ENCODE measurements at regions not wholly inside any gene's neighbourhood (a gene's known extent, or its start where the extent isn't known, plus 50 kb on each side); places are given as distances from the start of the nearest gene placed in this dataset.
"Not testable (repeated sequence)": the region's sequence is repeated elsewhere in the genome, so short reads cannot be mapped to it uniquely, and the experiment has no call there.

DNA sequence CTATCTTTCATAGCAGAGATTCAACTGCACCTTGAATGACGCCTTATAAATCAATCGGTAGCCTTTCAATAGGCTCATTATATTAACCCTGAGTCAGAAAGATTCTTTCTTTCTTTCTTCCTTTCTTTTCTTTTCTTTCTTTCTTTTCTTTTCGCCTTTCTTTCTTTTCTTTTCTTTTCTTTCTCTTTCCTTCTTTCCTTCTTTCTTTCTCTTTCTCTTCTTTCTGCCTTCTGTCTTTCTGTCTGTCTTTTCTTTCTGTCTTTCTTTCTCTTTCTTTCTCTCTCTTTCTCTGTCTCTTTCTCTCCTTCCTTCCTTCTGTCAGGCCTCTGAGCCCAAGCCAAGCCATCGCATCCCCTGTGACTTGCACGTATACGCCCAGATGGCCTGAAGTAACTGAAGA is 86.0 kb upstream of the CLINT1 start:
- DNase-seq (ENCODE audit: low spot score), result no peak
- peaks cover 0 to 4% of the 10 kb centered on the region in 2 donors for H3K4me1 ChIP-seq (ENCODE audit: control insufficient read depth in 1 of 2, low read depth in 2 of 2)
- ATAC-seq (ENCODE audit: insufficient number of reproducible peaks, low FRiP score, low read depth), result no peak
- no peaks in the 10 kb centered on the region for H3K36me3 ChIP-seq
- TF ChIP-seq, protein P1, sequence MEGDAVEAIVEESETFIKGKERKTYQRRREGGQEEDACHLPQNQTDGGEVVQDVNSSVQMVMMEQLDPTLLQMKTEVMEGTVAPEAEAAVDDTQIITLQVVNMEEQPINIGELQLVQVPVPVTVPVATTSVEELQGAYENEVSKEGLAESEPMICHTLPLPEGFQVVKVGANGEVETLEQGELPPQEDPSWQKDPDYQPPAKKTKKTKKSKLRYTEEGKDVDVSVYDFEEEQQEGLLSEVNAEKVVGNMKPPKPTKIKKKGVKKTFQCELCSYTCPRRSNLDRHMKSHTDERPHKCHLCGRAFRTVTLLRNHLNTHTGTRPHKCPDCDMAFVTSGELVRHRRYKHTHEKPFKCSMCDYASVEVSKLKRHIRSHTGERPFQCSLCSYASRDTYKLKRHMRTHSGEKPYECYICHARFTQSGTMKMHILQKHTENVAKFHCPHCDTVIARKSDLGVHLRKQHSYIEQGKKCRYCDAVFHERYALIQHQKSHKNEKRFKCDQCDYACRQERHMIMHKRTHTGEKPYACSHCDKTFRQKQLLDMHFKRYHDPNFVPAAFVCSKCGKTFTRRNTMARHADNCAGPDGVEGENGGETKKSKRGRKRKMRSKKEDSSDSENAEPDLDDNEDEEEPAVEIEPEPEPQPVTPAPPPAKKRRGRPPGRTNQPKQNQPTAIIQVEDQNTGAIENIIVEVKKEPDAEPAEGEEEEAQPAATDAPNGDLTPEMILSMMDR (IDR thresholded peaks at IDR 0.05), result no peak
- H3K4me3 ChIP-seq, result no peak overlapping the region
- H3K9me3 ChIP-seq, result no peaks in the 10 kb centered on the region
- H3K27me3 ChIP-seq (replicated peaks; ENCODE audit: insufficient read depth), result no peaks in the 10 kb centered on the region
- H3K27ac ChIP-seq, result no peak overlapping the region

DNA sequence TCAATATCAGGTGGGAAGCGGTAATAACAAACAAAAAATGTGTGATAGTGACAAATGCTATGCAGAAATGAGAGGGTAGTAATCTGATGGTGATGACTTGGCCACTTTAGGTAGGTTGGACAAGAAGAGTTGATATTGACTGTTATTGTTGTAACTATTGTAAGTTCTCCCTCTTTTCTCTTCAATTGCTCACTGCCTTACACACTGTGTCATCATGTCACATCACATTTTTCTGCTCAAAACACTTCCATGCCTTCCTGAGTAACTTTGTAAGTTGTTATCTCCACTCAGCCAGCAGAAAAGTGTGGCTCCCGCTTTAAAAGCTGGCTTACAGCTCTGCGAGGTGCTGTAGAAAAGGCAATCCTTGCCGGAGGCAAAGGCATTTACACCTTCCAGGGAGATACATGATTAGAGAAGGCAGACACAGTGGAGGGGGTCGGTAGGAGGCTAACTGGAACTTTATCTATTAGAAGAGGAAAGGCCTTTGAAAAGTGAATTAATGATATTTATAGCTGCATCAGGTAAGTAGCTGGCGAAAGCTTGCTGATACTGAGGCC is 85.2 kb upstream of the CLINT1 start:
- no peaks in the 10 kb centered on the region for H3K36me3 ChIP-seq
- H3K27ac ChIP-seq, result no peak overlapping the region
- DNase-seq (ENCODE audit: low spot score) (no peak), ATAC-seq (ENCODE audit: insufficient number of reproducible peaks, low FRiP score, low read depth) (no peak)
- H3K27me3 ChIP-seq (replicated peaks; ENCODE audit: insufficient read depth), result no peaks in the 10 kb centered on the region
- H3K9me3 ChIP-seq, result no peaks in the 10 kb centered on the region
- H3K4me3 ChIP-seq, result no peak overlapping the region
- TF ChIP-seq, protein P1 (IDR thresholded peaks at IDR 0.05), result no peak
- H3K4me1 ChIP-seq (ENCODE audit: control insufficient read depth in 1 of 2, low read depth in 2 of 2), result peaks cover 0 to 2% of the 10 kb centered on the region in 2 donors

DNA sequence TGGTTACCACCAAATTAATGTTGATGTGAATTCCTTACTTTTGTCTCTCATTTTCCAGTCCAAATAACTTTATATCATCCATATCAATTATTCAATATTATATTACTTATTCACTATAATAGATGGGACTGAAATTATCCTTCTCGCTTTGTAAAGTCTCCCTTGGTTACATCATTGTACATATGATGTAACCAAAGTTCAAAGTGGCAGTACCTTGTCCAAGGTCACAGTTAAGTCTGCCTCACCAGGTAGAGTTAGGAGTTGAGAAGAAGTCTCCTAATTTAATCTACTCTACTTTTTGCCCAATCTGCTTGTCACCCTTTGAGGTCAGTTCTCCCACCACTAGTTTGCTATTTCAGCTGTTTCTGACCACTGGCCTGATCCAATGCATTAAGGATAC is 83.7 kb upstream of the CLINT1 start:
- Histone ChIP-seq H3K9me3 (no peaks in the 10 kb centered on the region), H3K4me1 (ENCODE audit: control insufficient read depth in 1 of 2, low read depth in 2 of 2) (no peaks in the 10 kb centered on the region), H3K27ac (no peak overlapping the region), H3K36me3 (no peaks in the 10 kb centered on the region), H3K27me3 (replicated peaks; ENCODE audit: insufficient read depth) (no peaks in the 10 kb centered on the region), H3K4me3 (no peak overlapping the region)
- ATAC-seq (ENCODE audit: insufficient number of reproducible peaks, low FRiP score, low read depth), result no peak
- no peak for DNase-seq (ENCODE audit: low spot score)
- TF ChIP-seq, protein P1 (IDR thresholded peaks at IDR 0.05), result no peak

- no peaks in the 10 kb centered on the region for H3K9me3 ChIP-seq
- DNase-seq (ENCODE audit: low spot score) (no peak), ATAC-seq (ENCODE audit: insufficient number of reproducible peaks, low FRiP score, low read depth) (no peak)
- no peaks in the 10 kb centered on the region for H3K4me1 ChIP-seq (ENCODE audit: control insufficient read depth in 1 of 2, low read depth in 2 of 2)
- H3K4me3 ChIP-seq, result no peak overlapping the region
- no peaks in the 10 kb centered on the region for H3K36me3 ChIP-seq
- TF ChIP-seq, protein P1 (IDR thresholded peaks at IDR 0.05), result no peak
- no peak overlapping the region for H3K27ac ChIP-seq
- no peaks in the 10 kb centered on the region for H3K27me3 ChIP-seq (replicated peaks; ENCODE audit: insufficient read depth)
These were observed 82.7 kb upstream of the CLINT1 start for GRCh38 chr5:157941616-157942015.

DNA sequence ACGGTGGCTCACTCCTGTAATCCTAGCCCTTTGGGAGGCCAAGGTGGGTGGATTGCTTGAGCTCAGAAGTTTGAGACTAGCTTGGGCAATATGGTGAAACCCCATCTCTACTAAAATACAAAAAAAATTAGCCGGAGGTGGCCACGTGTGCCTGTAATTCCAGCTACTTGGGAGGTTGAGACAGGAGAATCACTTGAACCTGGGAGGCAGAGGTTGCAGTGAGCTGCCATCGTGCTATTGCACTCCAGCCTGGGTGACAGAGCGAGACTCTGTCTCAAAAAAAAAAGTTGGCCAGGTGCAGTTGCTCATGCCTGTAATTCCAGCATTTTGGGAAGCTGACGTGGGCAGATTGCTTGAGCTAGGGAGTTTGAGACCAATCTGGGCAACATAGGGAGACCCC is 79.2 kb upstream of the CLINT1 start:
- not testable (repeated sequence) for H3K4me3 ChIP-seq; H3K27me3 ChIP-seq (replicated peaks; ENCODE audit: insufficient read depth); H3K27ac ChIP-seq; DNase-seq (ENCODE audit: low spot score); H3K9me3 ChIP-seq; H3K4me1 ChIP-seq (ENCODE audit: control insufficient read depth in 1 of 2, low read depth in 2 of 2); H3K36me3 ChIP-seq; ATAC-seq (ENCODE audit: insufficient number of reproducible peaks, low FRiP score, low read depth)

- H3K9me3 ChIP-seq; H3K27ac ChIP-seq; H3K36me3 ChIP-seq; H3K27me3 ChIP-seq (replicated peaks; ENCODE audit: insufficient read depth); DNase-seq (ENCODE audit: low spot score); H3K4me3 ChIP-seq; H3K4me1 ChIP-seq (ENCODE audit: control insufficient read depth in 1 of 2, low read depth in 2 of 2); ATAC-seq (ENCODE audit: insufficient number of reproducible peaks, low FRiP score, low read depth): not testable (repeated sequence)
These were observed 78.0 kb upstream of the CLINT1 start for GRCh38 chr5:157936776-157937501.
